ENCODE measurements at regions not wholly inside any gene's neighbourhood (a gene's known extent, or its start where the extent isn't known, plus 50 kb on each side); places are given as distances from the start of the nearest gene placed in this dataset.
"Not testable (repeated sequence)": the region's sequence is repeated elsewhere in the genome, so short reads cannot be mapped to it uniquely, and the experiment has no call there.

DNA sequence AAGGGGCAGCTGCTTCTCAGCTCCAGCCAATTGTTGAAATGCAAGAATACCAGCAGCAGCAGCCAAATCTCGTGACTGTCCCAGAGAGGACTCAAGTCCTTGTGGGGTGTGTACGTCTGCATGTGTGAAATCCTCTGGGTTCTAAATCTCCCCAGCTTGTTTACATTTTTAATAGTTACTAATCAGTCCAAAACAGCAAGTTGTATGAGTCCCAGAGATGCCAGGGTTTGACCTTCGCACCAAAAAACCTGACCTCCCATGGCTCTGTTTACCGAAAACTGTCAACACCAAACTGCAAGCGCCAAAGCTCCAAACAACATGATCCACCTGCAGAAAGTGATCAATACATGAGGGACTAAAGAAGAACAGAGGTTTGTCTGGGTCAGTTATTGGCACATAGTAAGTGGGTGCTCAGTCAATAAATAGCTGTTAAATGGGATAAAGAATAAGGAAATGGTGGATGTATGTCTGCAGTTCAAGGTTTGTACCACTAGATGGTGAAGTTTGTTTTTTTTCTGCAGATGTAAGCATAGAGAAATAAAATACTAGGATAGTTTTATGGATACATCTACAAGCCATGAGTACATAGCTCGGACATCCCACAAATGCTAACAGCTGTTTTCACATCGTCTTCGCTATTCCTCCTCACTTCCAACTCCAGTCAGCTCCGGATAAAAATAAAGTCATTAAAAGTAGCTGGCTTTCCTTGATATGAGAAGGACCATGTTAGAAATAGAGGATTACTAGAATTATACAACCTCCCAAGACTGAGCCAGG lies 85.3 kb upstream of the ADRB2 start:
- Histone ChIP-seq H3K36me3 (replicated peaks in 1 of 2; ENCODE audit: control insufficient read depth in 1 of 2, insufficient read depth in 2 of 2, low read length in 1 of 2) (no peaks in the 10 kb centered on the region), H3K9ac (no peak overlapping the region), H3K4me3 (ENCODE audit: low read depth in 2 of 2, low read length in 1 of 2) (no peak overlapping the region), H3K9me2 (no peaks in the 10 kb centered on the region), H3K9me3 (no peaks in the 10 kb centered on the region), H2AFZ (ENCODE audit: low read depth) (no peak overlapping the region), H3F3A (replicated peaks; ENCODE audit: insufficient read depth) (no peaks in the 10 kb centered on the region), H3K4me2 (no peak overlapping the region), H4K20me1 (ENCODE audit: insufficient read depth) (no peaks in the 10 kb centered on the region), H3K4me1 (ENCODE audit: control insufficient read depth in 1 of 2, insufficient read depth in 2 of 2, low read depth in 1 of 2, low read length in 1 of 2) (no peaks in the 10 kb centered on the region), H3K27me3 (ENCODE audit: insufficient read depth) (no peaks in the 10 kb centered on the region), H3K79me2 (ENCODE audit: insufficient read depth) (no peaks in the 10 kb centered on the region), H3K27ac (ENCODE audit: low read depth in 2 of 2, low read length in 1 of 2) (no peak overlapping the region)
- ChIA-PET CTCF (interaction anchor here (0.6 to 20.1 kb wide), 79 partner anchors 10 to 822 kb away, joined by 3 to 704 read pairs (median 4); no protein-coding TSS in a partner anchor), POLR2A (interaction anchor here (0.5 to 1.3 kb wide), 2 partner anchors 294 to 384 kb away, joined by 3 to 4 read pairs; no protein-coding TSS in a partner anchor)
- peak; percentile 39 for DNase-seq
- TF ChIP-seq RAD21 (IDR thresholded peaks at IDR 0.05; ENCODE audit: low read length), result peak; percentile 80
- no peak for TF ChIP-seq ELF1 (IDR thresholded peaks at IDR 0.05)
- TF ChIP-seq, protein P1, sequence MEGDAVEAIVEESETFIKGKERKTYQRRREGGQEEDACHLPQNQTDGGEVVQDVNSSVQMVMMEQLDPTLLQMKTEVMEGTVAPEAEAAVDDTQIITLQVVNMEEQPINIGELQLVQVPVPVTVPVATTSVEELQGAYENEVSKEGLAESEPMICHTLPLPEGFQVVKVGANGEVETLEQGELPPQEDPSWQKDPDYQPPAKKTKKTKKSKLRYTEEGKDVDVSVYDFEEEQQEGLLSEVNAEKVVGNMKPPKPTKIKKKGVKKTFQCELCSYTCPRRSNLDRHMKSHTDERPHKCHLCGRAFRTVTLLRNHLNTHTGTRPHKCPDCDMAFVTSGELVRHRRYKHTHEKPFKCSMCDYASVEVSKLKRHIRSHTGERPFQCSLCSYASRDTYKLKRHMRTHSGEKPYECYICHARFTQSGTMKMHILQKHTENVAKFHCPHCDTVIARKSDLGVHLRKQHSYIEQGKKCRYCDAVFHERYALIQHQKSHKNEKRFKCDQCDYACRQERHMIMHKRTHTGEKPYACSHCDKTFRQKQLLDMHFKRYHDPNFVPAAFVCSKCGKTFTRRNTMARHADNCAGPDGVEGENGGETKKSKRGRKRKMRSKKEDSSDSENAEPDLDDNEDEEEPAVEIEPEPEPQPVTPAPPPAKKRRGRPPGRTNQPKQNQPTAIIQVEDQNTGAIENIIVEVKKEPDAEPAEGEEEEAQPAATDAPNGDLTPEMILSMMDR (IDR thresholded peaks at IDR 0.05), result peak; percentile 72
- no peak for TF ChIP-seq GATA2 (CRISPR knock-in tag; IDR thresholded peaks at IDR 0.05)
- peak; percentile 83 for TF ChIP-seq SMC3 (IDR thresholded peaks at IDR 0.05; ENCODE audit: low read depth, low read length)
- 65% methylated on average over 9 of the region's 9 CpGs for WGBS (ENCODE audit: low lambda C conversion rate)

DNA sequence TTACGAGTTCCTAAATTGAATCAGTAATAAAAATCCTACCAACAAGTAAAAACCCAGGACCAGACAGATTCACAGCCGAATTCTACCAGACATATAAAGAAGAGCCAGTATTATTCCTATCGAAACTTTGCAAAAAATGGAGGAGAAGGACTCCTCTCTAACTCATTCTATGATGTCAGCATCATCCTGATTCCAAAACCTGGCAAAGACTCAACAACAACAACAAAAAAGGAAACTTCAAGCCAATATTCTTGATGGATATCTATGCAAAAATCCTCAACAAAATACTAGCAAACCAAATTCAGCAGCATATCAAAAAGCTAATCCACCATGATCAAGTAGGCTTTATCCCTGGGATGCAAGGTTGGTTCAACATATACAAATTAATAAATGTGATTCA lies 84.6 kb upstream of the ADRB2 start:
- not testable (repeated sequence) for H3K9me3 ChIP-seq
- POLR2A ChIA-PET, result interaction anchor here (0.5 kb wide), 1 partner anchor 384 kb away, joined by 3 read pairs; no protein-coding TSS in a partner anchor
- WGBS (ENCODE audit: low lambda C conversion rate), result 55% methylated on average over 3 of the region's 3 CpGs

DNA sequence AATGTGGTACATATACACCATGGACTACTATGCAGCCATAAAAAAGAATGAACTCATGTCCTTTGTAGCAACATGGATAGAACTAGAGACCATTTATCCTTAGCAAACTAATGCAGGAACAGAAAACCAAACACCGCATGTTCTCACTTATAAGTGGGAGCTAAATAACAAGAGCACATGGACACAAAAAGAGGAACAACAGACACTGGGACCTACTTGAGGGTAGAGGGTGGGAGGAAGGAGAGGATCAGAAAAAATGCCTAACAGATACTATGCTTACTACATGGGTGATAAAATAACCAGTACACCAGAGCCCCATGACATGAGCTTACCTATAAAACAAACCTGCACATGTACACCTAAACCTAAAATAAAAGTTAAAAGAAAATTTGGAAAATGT lies 82.0 kb upstream of the ADRB2 start:
- H3K4me2 ChIP-seq; H3K9ac ChIP-seq; POLR2A ChIA-PET; H2AFZ ChIP-seq (ENCODE audit: low read depth); H3K79me2 ChIP-seq (ENCODE audit: insufficient read depth); H3K27ac ChIP-seq (ENCODE audit: low read depth in 2 of 2, low read length in 1 of 2); H3K4me3 ChIP-seq (ENCODE audit: low read depth in 2 of 2, low read length in 1 of 2); H3F3A ChIP-seq (replicated peaks; ENCODE audit: insufficient read depth); H3K27me3 ChIP-seq (ENCODE audit: insufficient read depth); H4K20me1 ChIP-seq (ENCODE audit: insufficient read depth); H3K9me2 ChIP-seq; DNase-seq; H3K9me3 ChIP-seq; H3K36me3 ChIP-seq (replicated peaks in 1 of 2; ENCODE audit: control insufficient read depth in 1 of 2, insufficient read depth in 2 of 2, low read length in 1 of 2); H3K4me1 ChIP-seq (ENCODE audit: control insufficient read depth in 1 of 2, insufficient read depth in 2 of 2, low read depth in 1 of 2, low read length in 1 of 2): not testable (repeated sequence)
- CTCF ChIA-PET, result interaction anchor here (0.9 to 4.7 kb wide), 7 partner anchors 10 to 371 kb away, joined by 3 to 30 read pairs (median 4); no protein-coding TSS in a partner anchor
- 80% methylated on average over 1 of the region's 1 CpG for WGBS (ENCODE audit: low lambda C conversion rate)

More for the DNA sequence above, 84.6 kb upstream of the ADRB2 start:
- not testable (repeated sequence) for H3K27me3 ChIP-seq (ENCODE audit: insufficient read depth); H3K27ac ChIP-seq (ENCODE audit: low read depth in 2 of 2, low read length in 1 of 2); H3F3A ChIP-seq (replicated peaks; ENCODE audit: insufficient read depth); H3K9ac ChIP-seq; H3K36me3 ChIP-seq (replicated peaks in 1 of 2; ENCODE audit: control insufficient read depth in 1 of 2, insufficient read depth in 2 of 2, low read length in 1 of 2); DNase-seq; H3K4me2 ChIP-seq; H2AFZ ChIP-seq (ENCODE audit: low read depth); H4K20me1 ChIP-seq (ENCODE audit: insufficient read depth); H3K79me2 ChIP-seq (ENCODE audit: insufficient read depth); H3K9me2 ChIP-seq; H3K4me1 ChIP-seq (ENCODE audit: control insufficient read depth in 1 of 2, insufficient read depth in 2 of 2, low read depth in 1 of 2, low read length in 1 of 2); H3K4me3 ChIP-seq (ENCODE audit: low read depth in 2 of 2, low read length in 1 of 2)
- CTCF ChIA-PET, result interaction anchor here (0.6 to 20.1 kb wide), 71 partner anchors 9 to 855 kb away, joined by 3 to 704 read pairs (median 5); no protein-coding TSS in a partner anchor
